ENCODE measurements at regions not wholly inside any gene's neighbourhood (a gene's known extent, or its start where the extent isn't known, plus 50 kb on each side); places are given as distances from the start of the nearest gene placed in this dataset.

GRCh38 chr18:73790587-73790986 is 357.0 kb downstream of the FBXO15 start:
- no peak for DNase-seq (ENCODE audit: low spot score)

DNA sequence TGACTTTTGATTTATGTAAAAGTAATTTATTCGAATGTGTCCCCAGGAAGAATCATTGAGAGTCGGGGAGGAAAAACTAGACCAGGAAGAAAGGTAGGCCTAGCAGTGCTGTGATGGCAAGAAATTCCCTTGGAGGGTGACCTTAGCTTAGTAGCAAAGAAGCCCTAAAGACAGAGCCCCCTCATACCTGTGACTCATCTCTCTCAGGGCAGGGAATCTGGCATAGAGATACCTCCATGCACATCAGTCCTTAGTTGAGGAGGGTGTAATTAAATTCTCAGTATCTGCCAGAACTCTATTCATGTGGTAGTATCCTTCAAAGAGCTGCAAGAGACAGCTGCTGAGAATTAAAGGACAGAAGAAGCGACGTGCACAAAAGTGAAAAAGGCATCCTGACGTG is 360.3 kb downstream of the FBXO15 start:
- DNase-seq (ENCODE audit: low spot score), result no peak

GRCh38 chr18:73785300-73785699 is 362.3 kb downstream of the FBXO15 start:
- DNase-seq (ENCODE audit: low spot score), result no peak

DNA sequence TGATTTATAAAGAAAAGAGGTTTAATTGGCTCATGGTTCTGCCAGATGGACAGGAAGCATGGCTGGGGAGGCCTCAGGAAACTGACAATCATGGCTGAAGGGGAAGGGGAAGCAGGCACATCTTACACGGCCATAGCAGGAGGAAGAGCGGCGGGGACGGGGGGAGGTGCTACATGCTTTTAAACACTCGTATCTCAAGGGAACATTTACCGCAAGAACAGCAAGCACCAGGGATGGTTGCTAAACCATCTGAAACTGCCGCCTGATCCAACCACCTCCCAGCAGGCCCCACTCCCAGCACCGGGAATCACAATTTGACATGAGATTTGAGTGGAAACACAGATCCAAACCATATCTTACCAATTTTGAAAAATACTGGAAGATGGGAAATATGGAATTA is 362.8 kb downstream of the FBXO15 start:
- no peak for DNase-seq (ENCODE audit: low spot score)

GRCh38 chr18:73782405-73782804 is 365.2 kb downstream of the FBXO15 start:
- no peak for DNase-seq (ENCODE audit: low spot score)

DNA sequence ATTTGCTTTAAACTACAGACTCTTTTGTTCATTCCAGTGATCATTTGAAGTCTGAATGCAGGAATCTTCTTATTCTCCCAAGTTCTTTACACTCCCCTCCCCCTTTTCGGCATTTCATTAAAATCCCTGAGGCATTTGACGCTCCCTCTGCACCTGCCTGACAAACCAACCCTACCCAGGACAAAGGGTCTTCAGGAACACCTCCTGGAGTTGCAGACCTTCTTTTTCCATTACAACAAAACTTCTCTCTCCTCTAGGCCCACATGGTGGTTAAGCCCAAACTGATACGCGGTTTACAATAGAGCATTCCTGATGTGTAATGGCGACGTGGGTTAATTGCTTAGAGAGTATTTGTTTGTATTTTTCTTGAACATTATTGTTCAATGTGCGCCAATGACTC is 367.4 kb downstream of the FBXO15 start:
- no peak for DNase-seq (ENCODE audit: low spot score)

GRCh38 chr18:73778032-73778359 is 369.6 kb downstream of the FBXO15 start:
- DNase-seq (ENCODE audit: low spot score), result no peak

DNA sequence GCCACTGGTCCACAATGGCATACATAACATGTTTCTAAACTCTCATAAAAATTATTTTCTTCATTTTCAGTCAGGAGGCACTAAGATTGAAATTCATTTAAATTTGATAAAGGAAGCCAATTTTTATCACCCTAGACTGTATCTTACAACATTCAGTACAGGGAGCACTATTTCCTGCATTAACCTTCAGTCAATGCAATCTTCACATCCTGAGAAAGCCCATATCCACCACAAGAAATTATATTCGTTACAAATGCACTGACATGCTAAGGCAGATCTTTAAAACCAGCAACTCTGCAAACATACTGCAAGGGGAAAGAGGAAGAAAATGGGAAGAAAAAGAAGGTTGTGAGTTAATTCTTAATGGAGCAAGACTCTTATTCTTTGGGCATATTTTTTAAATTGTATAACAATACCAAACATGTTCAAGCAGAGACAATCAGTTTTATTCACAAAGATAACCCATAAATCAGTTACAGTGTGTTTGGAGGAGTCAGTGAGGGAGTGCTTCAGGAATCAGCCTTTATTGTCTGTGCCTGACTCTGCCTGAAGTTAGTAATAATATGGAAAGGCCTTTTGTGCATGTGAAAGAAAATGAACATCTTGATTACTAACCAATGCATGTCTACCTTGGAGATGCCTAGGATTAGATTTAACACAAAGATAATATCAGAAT is 370.1 kb downstream of the FBXO15 start:
- no peak for DNase-seq (ENCODE audit: low spot score)

DNA sequence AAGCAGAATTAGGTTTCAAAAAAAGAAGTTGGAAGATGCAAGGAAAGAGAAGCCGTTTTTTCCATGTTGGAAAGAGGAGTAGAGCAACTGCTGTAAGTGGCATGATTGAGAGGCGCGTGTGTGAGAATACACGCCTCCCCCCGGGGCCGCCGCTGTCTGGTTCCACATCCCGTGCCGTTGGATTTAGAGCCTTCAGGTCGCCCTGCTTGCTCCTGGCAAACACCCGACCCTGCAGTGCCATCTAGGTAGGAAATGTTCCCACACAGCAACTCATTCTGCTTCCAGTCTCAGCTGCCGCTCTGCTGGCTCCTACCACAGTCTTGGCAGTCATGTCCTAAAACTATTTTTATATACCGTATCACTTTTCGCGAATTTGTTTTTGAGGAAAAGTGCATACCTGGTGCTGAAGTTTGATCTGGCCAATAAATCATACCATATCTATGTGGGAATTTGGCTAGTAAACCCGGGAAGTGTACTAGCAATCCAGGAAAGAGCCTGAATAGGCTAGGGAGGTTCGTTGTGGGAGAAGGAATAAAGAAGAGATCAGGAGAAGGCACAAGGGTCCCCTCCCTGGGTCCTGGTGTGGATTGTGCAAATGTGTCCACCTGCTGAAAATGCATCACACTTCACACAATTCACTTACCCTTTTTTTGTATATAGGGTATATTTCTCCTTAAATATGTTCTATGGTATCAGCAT is 372.7 kb downstream of the FBXO15 start:
- DNase-seq (ENCODE audit: low spot score), result no peak

GRCh38 chr18:73768043-73768442 is 379.6 kb downstream of the FBXO15 start:
- DNase-seq (ENCODE audit: low spot score), result no peak

GRCh38 chr18:73766910-73767515 is 380.6 kb downstream of the FBXO15 start:
- DNase-seq (ENCODE audit: low spot score), result no peak

DNA sequence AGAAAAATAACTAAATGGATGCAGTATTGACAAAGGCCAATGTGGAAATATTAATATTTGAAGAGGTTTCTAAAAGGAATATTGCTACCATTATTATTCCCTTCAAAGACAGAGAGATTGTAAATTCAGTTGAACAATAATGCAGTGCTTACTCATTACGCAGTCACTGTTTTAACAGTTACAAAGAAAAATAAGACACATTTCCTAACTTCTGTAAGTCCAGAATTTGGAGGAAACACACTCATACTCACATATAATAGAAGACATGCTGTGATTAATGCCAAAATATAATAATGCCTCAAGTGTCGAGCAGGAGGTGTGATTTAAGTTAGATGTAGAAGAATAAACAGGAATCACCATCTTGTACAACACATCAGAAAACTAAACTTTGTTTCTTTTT is 389.2 kb downstream of the FBXO15 start:
- DNase-seq (ENCODE audit: low spot score), result no peak

DNA sequence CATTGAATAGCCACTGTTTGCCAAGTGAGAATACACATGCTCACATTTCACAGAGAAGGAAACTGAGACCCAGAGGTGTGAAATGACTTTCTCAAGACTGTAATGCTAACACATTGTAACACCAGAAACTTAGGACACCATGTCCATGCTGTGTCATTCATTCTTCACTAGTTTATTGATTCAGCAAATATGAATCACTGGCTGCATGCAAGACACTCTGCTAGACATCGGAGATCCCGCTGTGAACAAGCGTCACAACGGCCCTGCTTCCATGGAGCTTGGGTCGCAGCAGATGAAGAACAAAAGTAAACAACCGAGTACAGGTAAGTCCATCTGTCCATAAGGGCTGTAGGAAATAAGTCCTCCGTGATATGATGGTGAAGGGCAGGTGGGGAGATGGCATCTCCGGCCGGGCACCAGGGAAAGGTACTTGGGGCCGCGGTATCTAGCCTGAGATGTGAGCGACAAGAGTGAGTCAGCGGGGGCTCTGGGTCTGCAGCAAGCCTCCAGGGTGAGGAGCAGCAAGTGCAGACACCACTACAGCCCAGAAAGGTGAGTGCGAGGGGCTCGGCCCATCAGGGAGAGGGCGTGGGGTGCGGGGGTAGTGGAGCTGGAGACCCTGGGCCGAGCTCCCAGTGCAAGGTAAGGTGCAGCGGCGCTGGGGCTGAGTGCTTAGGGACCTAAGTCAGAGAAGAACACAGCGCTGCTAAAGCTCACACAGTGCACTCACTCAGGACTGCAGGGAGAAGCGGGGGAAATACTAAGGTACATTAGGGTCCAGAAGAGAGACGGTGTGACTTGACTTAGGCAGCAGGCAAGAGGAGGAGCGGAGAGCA is 391.2 kb downstream of the FBXO15 start:
- no peak for DNase-seq (ENCODE audit: low spot score)

- no peak for DNase-seq (ENCODE audit: low spot score)
Observed at GRCh38 chr18:73752965-73753364, 394.7 kb downstream of the FBXO15 start.

DNA sequence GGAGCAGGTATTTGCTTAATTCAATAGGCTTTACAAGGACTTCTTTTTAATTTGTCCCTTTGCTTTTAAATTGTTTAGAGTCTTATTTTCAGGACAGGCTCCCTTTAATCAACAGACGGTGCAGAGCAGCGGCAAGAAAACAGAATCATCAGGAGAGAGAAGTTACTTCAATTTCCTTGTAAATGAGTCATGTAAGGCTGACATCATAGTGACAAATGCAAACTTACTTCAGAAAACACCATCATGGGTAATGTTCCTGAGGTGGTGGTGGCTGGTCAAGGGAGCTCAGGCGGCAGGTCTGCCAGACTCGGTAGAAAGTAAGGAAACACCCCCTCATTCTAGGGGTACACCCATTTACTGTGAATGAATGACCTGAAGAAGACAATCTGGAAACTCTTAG is 395.1 kb downstream of the FBXO15 start:
- no peak for DNase-seq (ENCODE audit: low spot score)

DNA sequence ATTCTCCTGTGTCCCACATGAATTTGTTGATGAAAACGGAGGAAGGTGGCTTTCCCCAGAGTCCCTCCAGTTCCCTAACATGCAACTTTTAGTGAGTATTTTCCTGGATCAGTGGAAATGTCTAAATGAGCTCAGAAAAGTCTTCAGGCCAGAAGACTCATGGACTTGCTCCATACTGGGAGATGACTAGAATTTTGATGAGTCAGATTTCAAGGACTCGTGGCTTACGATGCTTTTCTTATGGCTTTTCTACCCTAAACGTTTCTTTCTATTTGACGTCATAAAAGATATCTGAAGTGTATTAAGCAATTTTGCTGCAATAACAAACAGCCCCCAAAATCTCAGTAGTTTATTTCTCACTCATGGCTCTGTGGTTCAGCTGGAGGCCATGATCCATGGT is 397.6 kb downstream of the FBXO15 start:
- DNase-seq (ENCODE audit: low spot score), result no peak

GRCh38 chr18:73749304-73749703 is 398.3 kb downstream of the FBXO15 start:
- DNase-seq (ENCODE audit: low spot score), result no peak

DNA sequence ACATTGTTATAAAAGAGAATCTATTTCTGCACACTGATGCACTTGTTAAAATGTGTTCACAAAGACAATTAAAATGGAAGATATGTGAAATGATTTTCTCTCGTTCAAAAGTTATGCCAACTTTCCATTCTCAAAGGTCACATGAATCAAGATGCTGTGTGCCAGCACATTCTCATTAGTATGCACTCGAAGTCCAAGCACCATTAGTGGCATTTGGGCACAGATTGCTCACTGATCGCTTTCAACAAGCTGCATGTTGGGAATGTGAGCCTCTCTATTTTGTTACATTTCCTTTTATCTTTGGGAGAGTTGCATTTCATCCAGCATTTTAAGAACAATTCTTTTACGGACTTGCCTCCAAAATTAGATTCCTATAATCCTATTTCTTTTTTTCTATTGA is 398.9 kb downstream of the FBXO15 start:
- DNase-seq (ENCODE audit: low spot score), result no peak

DNA sequence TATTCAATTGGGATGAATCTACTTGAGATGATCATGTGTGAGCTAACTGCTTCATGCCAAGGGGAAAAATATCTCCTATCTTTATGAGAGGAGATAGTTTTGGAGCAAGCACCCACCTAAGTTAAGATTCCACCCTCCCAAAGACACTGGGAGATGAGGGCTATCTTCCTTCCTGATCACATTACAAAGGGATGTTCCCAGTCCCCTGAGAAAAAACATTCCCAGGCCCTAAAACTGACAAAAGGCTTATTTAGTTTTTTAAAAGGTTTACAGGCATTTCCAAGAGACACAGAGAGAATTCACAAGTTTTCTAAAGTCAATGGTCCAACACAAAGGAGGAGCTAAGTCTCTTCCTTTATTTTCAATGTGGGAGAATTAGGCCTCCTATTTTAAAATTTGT is 401.5 kb downstream of the FBXO15 start:
- no peak for DNase-seq (ENCODE audit: low spot score)

DNA sequence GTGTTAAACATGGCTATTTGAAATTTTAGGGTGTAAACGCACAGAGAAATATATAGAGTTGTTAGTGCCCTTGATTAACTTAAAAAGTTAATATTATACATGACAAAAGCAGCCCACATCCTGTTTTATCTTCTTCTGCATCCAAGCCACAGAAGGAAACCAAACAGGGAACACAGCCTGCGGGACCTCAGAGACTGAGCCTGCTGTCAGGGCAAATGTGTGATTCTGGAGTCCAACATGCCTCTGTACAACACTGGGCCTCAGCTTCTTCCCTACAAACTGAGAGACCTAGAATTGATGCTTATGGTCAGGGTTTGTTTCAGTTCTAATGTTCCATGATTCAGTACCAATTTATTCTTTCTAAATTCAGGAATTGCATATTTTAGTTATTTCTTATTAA is 404.7 kb downstream of the FBXO15 start:
- DNase-seq (ENCODE audit: low spot score), result no peak

DNA sequence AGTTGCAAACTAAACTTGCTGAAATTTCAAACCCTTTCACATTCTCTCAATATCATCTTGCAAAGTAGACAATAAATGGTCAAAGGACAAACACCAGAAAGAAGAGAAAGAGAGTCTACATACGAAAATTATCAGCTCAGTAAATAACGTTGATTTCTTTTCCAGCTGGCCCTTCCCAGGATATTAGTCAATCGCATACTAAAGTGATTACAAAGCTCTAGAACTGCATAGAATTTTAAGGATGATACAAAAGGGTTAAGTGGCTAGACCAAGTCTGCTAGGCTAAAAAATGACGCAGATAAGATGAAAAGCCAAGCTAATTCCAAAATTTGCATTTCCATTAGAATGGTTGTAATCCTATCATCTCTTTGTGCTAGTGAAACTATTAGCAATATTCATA is 405.7 kb downstream of the FBXO15 start:
- no peak for DNase-seq (ENCODE audit: low spot score)

- no peak for DNase-seq (ENCODE audit: low spot score)
Observed at GRCh38 chr18:73739098-73739497, 408.5 kb downstream of the FBXO15 start.

DNA sequence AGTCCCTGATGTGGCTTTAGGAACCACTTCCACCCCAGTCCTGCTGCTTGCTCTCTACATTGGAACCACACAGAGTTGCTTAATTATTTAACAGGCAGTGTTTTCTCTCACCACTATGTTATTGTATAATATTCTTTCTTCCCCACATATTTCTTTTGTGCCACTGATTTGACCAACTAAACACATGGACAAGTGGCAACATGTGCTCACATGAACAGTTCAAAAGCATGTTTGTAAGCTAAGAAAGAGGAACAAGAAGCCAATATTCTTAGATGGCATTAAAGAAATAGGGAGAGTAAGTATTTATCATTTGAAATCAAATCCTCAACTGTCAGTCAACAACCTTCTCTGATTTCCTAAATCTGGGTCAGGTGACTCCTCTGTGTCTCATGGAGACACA is 409.6 kb downstream of the FBXO15 start:
- no peak for DNase-seq (ENCODE audit: low spot score)
